Mesothelial cell of epicardium (in vitro differentiated cells): ENCODE measurements at regions not wholly inside any gene's neighbourhood (a gene's known extent, or its start where the extent isn't known, plus 50 kb on each side); places are given as distances from the start of the nearest gene placed in this dataset.

Experiments used
- DNase-seq, 2 experiments: peaks; one replicate each; pipeline ENCODE4 v3.0.0; 2021; ENCODE audit warnings: low spot score in 2 of 2; ENCODE audit not compliant: unreplicated experiment in 2 of 2
- H3K27ac Mint-ChIP-seq: 2 replicates; pipeline ENCODE4 v1.8.0; 2021; ENCODE audit warnings: mixed read lengths
- H3K27me3 Mint-ChIP-seq: 2 replicates; pipeline ENCODE4 v1.8.0; 2021; ENCODE audit warnings: low read depth, mixed read lengths
- H3K36me3 Mint-ChIP-seq: 2 replicates; pipeline ENCODE4 v1.8.0; 2021; ENCODE audit warnings: mixed read lengths
- H3K4me1 Mint-ChIP-seq: 2 replicates; pipeline ENCODE4 v1.8.0; 2021; ENCODE audit warnings: mixed read lengths
- H3K4me3 Mint-ChIP-seq: 2 replicates; pipeline ENCODE4 v1.8.0; 2021; ENCODE audit warnings: mild to moderate bottlenecking, moderate library complexity, mixed read lengths
- H3K9me3 Mint-ChIP-seq: 2 replicates; pipeline ENCODE4 v1.8.0; 2021; ENCODE audit warnings: mixed read lengths
- CTCF ChIP-seq: fragments of 200-600 bp; sonication (generic); IDR thresholded peaks from one replicate; pipeline ENCODE4 v1.5.0; 2021; ENCODE audit warnings: antibody characterized with exemption; ENCODE audit not compliant: unreplicated experiment

GRCh38 chr18:55166260-55166598 is 207.0 kb upstream of the CCDC68 start:
- no peak overlapping the region for H3K4me3 Mint-ChIP-seq

GRCh38 chr18:55163550-55163949 is 204.3 kb upstream of the CCDC68 start:
- H3K9me3 Mint-ChIP-seq = peaks cover 3% of the 10 kb centered on the region
- no peaks in the 10 kb centered on the region for H3K36me3 Mint-ChIP-seq
- TF ChIP-seq CTCF = no peak
- H3K27me3 Mint-ChIP-seq = no peaks in the 10 kb centered on the region
- peaks cover 15% of the 10 kb centered on the region for H3K4me1 Mint-ChIP-seq
- H3K27ac Mint-ChIP-seq = no peak overlapping the region
- H3K4me3 Mint-ChIP-seq = no peak overlapping the region
- no peak for DNase-seq

More at GRCh38 chr18:55166260-55166598, 207.0 kb upstream of the CCDC68 start:
- Mint-ChIP-seq H3K36me3 (no peaks in the 10 kb centered on the region), H3K27me3 (no peaks in the 10 kb centered on the region), H3K4me1 (peaks cover 15% of the 10 kb centered on the region), H3K27ac (no peak overlapping the region), H3K9me3 (peaks cover 6% of the 10 kb centered on the region)
- TF ChIP-seq CTCF = no peak
- no peak for DNase-seq

DNA sequence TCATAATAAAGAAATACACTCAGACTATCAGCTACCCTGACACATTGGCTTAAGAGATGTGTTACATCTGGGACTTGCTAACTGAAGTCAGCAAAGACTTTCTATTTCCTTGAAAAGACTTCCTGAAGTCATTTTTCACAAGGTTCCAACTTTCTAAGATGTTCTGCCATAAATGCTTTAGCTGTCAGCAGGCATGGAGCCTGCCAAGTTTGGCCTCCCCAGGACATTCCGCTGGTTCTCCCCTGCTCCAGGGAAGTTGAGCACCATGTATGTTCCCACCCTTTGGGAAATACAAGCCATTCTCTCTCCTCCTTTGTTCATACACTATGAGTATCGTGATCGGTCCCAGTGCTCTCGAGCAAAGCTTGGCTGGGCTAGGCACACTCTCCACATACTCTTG is 202.7 kb upstream of the CCDC68 start:
- no peak for TF ChIP-seq CTCF
- Mint-ChIP-seq H3K27me3 (no peaks in the 10 kb centered on the region), H3K27ac (no peak overlapping the region), H3K4me1 (peaks cover 15% of the 10 kb centered on the region), H3K9me3 (peaks cover 3% of the 10 kb centered on the region), H3K36me3 (no peaks in the 10 kb centered on the region), H3K4me3 (no peak overlapping the region)
- no peak for DNase-seq

- H3K4me3 Mint-ChIP-seq = no peak overlapping the region
- peaks cover 3% of the 10 kb centered on the region for H3K9me3 Mint-ChIP-seq
- TF ChIP-seq CTCF = no peak
- H3K4me1 Mint-ChIP-seq = peaks cover 8% of the 10 kb centered on the region
- no peak overlapping the region for H3K27ac Mint-ChIP-seq
- no peak for DNase-seq
- no peaks in the 10 kb centered on the region for H3K36me3 Mint-ChIP-seq
- peaks cover 2% of the 10 kb centered on the region for H3K27me3 Mint-ChIP-seq
These were observed 199.8 kb upstream of the CCDC68 start for GRCh38 chr18:55159027-55159426.

DNA sequence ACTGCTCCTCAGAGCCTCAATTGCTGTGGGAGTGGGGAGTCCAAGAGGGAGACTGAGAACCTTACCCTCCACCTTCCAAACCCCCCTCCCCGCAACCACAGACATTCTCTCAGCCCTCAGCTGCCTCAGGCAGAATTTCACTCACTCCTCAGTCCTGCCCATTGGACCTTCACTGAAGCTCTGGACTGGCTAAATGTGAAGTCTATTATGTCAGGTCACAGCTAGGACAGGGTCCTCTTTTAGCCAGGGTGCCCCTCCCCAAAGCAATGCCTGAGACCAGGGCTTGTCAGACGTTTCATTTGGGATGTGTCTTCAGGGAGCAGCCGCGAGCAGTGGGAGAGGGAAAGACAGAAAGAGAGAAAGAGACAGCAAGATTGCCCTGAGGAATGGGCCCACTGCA is 199.3 kb upstream of the CCDC68 start:
- Mint-ChIP-seq H3K27ac (no peak overlapping the region), H3K4me3 (no peak overlapping the region), H3K4me1 (peaks cover 8% of the 10 kb centered on the region), H3K9me3 (peaks cover 3% of the 10 kb centered on the region), H3K36me3 (no peaks in the 10 kb centered on the region), H3K27me3 (peaks cover 2% of the 10 kb centered on the region)
- no peak for TF ChIP-seq CTCF
- DNase-seq = no peak

- Mint-ChIP-seq H3K27me3 (peaks cover 2% of the 10 kb centered on the region), H3K4me1 (peaks cover 9% of the 10 kb centered on the region), H3K27ac (no peak overlapping the region), H3K4me3 (no peak overlapping the region), H3K36me3 (no peaks in the 10 kb centered on the region), H3K9me3 (peaks cover 3% of the 10 kb centered on the region)
- no peak for DNase-seq
- TF ChIP-seq CTCF = no peak
These were observed 194.1 kb upstream of the CCDC68 start for GRCh38 chr18:55153346-55153745.
